H1 (cell line): ENCODE measurements at regions not wholly inside any gene's neighbourhood (a gene's known extent, or its start where the extent isn't known, plus 50 kb on each side); places are given as distances from the start of the nearest gene placed in this dataset.

Source experiments
- CTCF ChIA-PET: fragments of 300-600 bp; sonication (Branson Sonifier 250); formaldehyde crosslinking; loops from one replicate; lab custom pipeline; 2021; ENCODE audit not compliant: partially characterized antibody; lab: Charles Lee
- POLR2A ChIA-PET: fragments of 300-600 bp; sonication (Branson Sonifier 250); formaldehyde crosslinking; loops from one replicate; lab custom pipeline; 2021; ENCODE audit warnings: inconsistent platforms; ENCODE audit not compliant: partially characterized antibody; lab: Charles Lee
- DNase-seq, 2 experiments: peaks; one replicate each; pipeline versions ENCODE4 v3.0.0 to v3.0.0-alpha.2; 2010 to 2022; ENCODE audit warnings: low spot score in 2 of 2, low read depth in 1 of 2, mixed read lengths in 1 of 2
- FAIRE-seq: peaks from 2 replicates; lab custom pipeline; 2011; peaks lifted over from hg19 to GRCh38; lab: Jason Lieb, UNC
- H2AFZ ChIP-seq: 2 replicates; pipeline ENCODE4 v1.8.1; 2012; ENCODE audit warnings: low read length, inconsistent platforms
- H2AK5ac ChIP-seq: 2 replicates; pipeline ENCODE4 v1.6.1; 2013; ENCODE audit warnings: low read depth, low read length
- H2BK120ac ChIP-seq: replicated peaks from 2 replicates; pipeline ENCODE3; 2013; ENCODE audit warnings: low read depth, low read length, inconsistent platforms
- H2BK12ac ChIP-seq: 2 replicates; pipeline ENCODE4 v1.6.1; 2013; ENCODE audit warnings: low read depth, low read length
- H2BK15ac ChIP-seq: 2 replicates; pipeline ENCODE4 v1.6.1; 2013; ENCODE audit warnings: low read length
- H2BK20ac ChIP-seq: 2 replicates; pipeline ENCODE4 v1.6.1; 2013; ENCODE audit warnings: low read length
- H2BK5ac ChIP-seq: 2 replicates; pipeline ENCODE4 v1.6.1; 2013; ENCODE audit warnings: low read depth, low read length
- H3K14ac ChIP-seq: 2 replicates; pipeline ENCODE4 v1.6.1; 2013; ENCODE audit warnings: inconsistent platforms; ENCODE audit not compliant: insufficient read length
- H3K18ac ChIP-seq: 2 replicates; pipeline ENCODE4 v1.6.1; 2013; ENCODE audit warnings: low read length; ENCODE audit errors: extremely low read depth
- H3K23ac ChIP-seq: 2 replicates; pipeline ENCODE4 v1.6.1; 2013; ENCODE audit warnings: inconsistent platforms; ENCODE audit not compliant: insufficient read length
- H3K23me2 ChIP-seq: 2 replicates; pipeline ENCODE4 v1.6.1; 2013; ENCODE audit warnings: low read depth, low read length
- H3K27ac ChIP-seq: 2 replicates; pipeline ENCODE4 v1.6.1; 2011; ENCODE audit warnings: low read depth, low read length, inconsistent platforms
- H3K27me3 ChIP-seq, 4 experiments: replicated peaks in 1 of 4; 1 replicate in 1 of 4; 2 replicates in 3 of 4; pipeline versions ENCODE4 v1.6.1 to v1.8.1; 2011 to 2013; ENCODE audit warnings: low read length in 3 of 4, mild to moderate bottlenecking in 3 of 4, inconsistent platforms in 2 of 4, mixed read lengths in 2 of 4, moderate library complexity in 1 of 4; ENCODE audit not compliant: control insufficient read depth in 3 of 4, insufficient read depth in 3 of 4; ENCODE audit errors: extremely low read depth in 1 of 4
- H3K36me3 ChIP-seq, 4 experiments: 2 replicates each; pipeline versions ENCODE4 v1.6.1 to v1.8.1; 2011 to 2013; ENCODE audit warnings: mild to moderate bottlenecking in 4 of 4, low read length in 3 of 4, moderate library complexity in 2 of 4, control low read depth in 1 of 4, inconsistent platforms in 1 of 4; ENCODE audit not compliant: insufficient read depth in 4 of 4, control insufficient read depth in 2 of 4
- H3K4ac ChIP-seq: replicated peaks from 2 replicates; pipeline ENCODE3; 2013; ENCODE audit warnings: low read length, low read depth, mixed read lengths, inconsistent platforms; ENCODE audit not compliant: insufficient read length
- H3K4me1 ChIP-seq, 4 experiments: replicated peaks in 1 of 4; 1 replicate in 1 of 4; 2 replicates in 3 of 4; pipeline versions ENCODE4 v1.6.1 to v1.8.1; 2011 to 2013; ENCODE audit warnings: low read length in 3 of 4, inconsistent platforms in 2 of 4, mixed read lengths in 1 of 4; ENCODE audit not compliant: insufficient read depth in 4 of 4, control insufficient read depth in 3 of 4
- H3K4me2 ChIP-seq, 2 experiments: 2 replicates each; pipeline versions ENCODE4 v1.6.1 to v1.8.1; 2011 to 2013; ENCODE audit warnings: low read depth in 2 of 2, low read length in 2 of 2, control low read depth in 1 of 2, inconsistent platforms in 1 of 2, mild to moderate bottlenecking in 1 of 2; ENCODE audit not compliant: insufficient read depth in 1 of 2
- H3K4me3 ChIP-seq, 4 experiments: fragments of 200-600, 300-600 bp in 1 of 4; sonication (generic), shearing (Covaris generic), sonication (Bioruptor Twin) in 1 of 4; 2 replicates each; pipeline versions ENCODE4 v1.5.1 to v1.8.1; 2011 to 2016; ENCODE audit warnings: low read length in 4 of 4, low read depth in 3 of 4, control low read depth in 2 of 4, inconsistent platforms in 2 of 4, mild to moderate bottlenecking in 2 of 4, mixed read lengths in 1 of 4, moderate library complexity in 1 of 4; ENCODE audit not compliant: insufficient read depth in 2 of 4; ENCODE audit errors: extremely low read depth in 1 of 4
- H3K56ac ChIP-seq: replicated peaks from 2 replicates; pipeline ENCODE3; 2013; ENCODE audit warnings: low read depth, mild to moderate bottlenecking, mixed read lengths, low read length, inconsistent platforms; ENCODE audit not compliant: insufficient read length
- H3K79me1 ChIP-seq: 2 replicates; pipeline ENCODE4 v1.6.1; 2013; ENCODE audit warnings: low read depth, low read length, control low read depth
- H3K79me2 ChIP-seq, 2 experiments: 2 replicates each; pipeline versions ENCODE4 v1.6.1 to v1.8.1; 2012 to 2013; ENCODE audit warnings: low read length in 2 of 2, mild to moderate bottlenecking in 2 of 2, inconsistent platforms in 1 of 2; ENCODE audit not compliant: insufficient read depth in 2 of 2, control insufficient read depth in 1 of 2
- H3K9ac ChIP-seq, 4 experiments: replicated peaks in 1 of 4; 1 replicate in 1 of 4; 2 replicates in 3 of 4; pipeline versions ENCODE4 v1.6.1 to v1.8.1; 2011 to 2013; ENCODE audit warnings: low read depth in 3 of 4, low read length in 3 of 4, control low read depth in 2 of 4, mild to moderate bottlenecking in 2 of 4, moderate library complexity in 2 of 4, inconsistent platforms in 1 of 4; ENCODE audit errors: extremely low read depth in 1 of 4
- H3K9me3 ChIP-seq, 2 experiments: 2 replicates each; pipeline versions ENCODE4 v1.6.1 to v1.8.1; 2012 to 2013; ENCODE audit warnings: mild to moderate bottlenecking in 2 of 2, moderate library complexity in 2 of 2, control low read depth in 1 of 2, inconsistent platforms in 1 of 2, low read depth in 1 of 2, low read length in 1 of 2, mixed read lengths in 1 of 2; ENCODE audit not compliant: insufficient read depth in 2 of 2
- H4K20me1 ChIP-seq, 2 experiments: replicated peaks in 1 of 2; 2 replicates each; pipeline versions ENCODE3 to v1.8.1; 2011 to 2013; ENCODE audit warnings: inconsistent platforms in 2 of 2, low read length in 2 of 2, mild to moderate bottlenecking in 1 of 2; ENCODE audit not compliant: insufficient read depth in 2 of 2, control insufficient read depth in 1 of 2
- H4K5ac ChIP-seq: 2 replicates; pipeline ENCODE4 v1.6.1; 2013; ENCODE audit warnings: low read length, low read depth, mixed read lengths, inconsistent platforms; ENCODE audit not compliant: insufficient read length
- H4K8ac ChIP-seq: 2 replicates; pipeline ENCODE4 v1.8.0; 2013; ENCODE audit warnings: mild to moderate bottlenecking, moderate library complexity, low read length, inconsistent platforms; ENCODE audit not compliant: insufficient read depth; ENCODE audit errors: extremely low read depth
- H4K91ac ChIP-seq: replicated peaks from 2 replicates; pipeline ENCODE3; 2013; ENCODE audit warnings: low read length, mixed read lengths, inconsistent platforms; ENCODE audit not compliant: insufficient read length
- ATF2 ChIP-seq: IDR thresholded peaks from 2 replicates; pipeline ENCODE4 v1.6.1; 2012; ENCODE audit warnings: low read length, inconsistent platforms
- CREB1 ChIP-seq: IDR thresholded peaks from 2 replicates; pipeline ENCODE4 v1.6.1; 2012; ENCODE audit warnings: inconsistent platforms
- JUN ChIP-seq: IDR thresholded peaks from 2 replicates; pipeline ENCODE4 v1.6.1; 2011; ENCODE audit warnings: low read depth, mild to moderate bottlenecking, improper control_type of control experiment, low read length
- MAFK ChIP-seq: IDR thresholded peaks from 2 replicates; pipeline ENCODE4 v1.6.1; 2012; ENCODE audit warnings: low read depth, mild to moderate bottlenecking, improper control_type of control experiment, low read length
- POU5F1 ChIP-seq: IDR thresholded peaks from 2 replicates; pipeline ENCODE4 v1.6.1; 2011; ENCODE audit warnings: low read depth, mild to moderate bottlenecking, low read length, moderate library complexity
- SIN3A ChIP-seq, 2 experiments: IDR thresholded peaks in 1 of 2; conservative IDR thresholded peaks in 1 of 2; 2 replicates each; pipeline ENCODE4 v1.6.1; 2011 to 2012; ENCODE audit warnings: low read length in 2 of 2, improper control_type of control experiment in 1 of 2, low read depth in 1 of 2, mild to moderate bottlenecking in 1 of 2
- TBP ChIP-seq: IDR thresholded peaks from 2 replicates; pipeline ENCODE4 v1.6.1; 2011; ENCODE audit warnings: low read depth, low read length, improper control_type of control experiment
- WGBS, 2 experiments: shearing (Covaris generic) in 1 of 2; methylation state at CpG; one replicate each; pipeline versions ENCODE4 v1.1.6 to v1.1.7; 2013 to 2015; ENCODE audit warnings: low lambda C conversion rate in 2 of 2, mixed read lengths in 2 of 2, inconsistent platforms in 1 of 2, low coverage in 1 of 2, missing lambda C conversion rate in 1 of 2; ENCODE audit not compliant: insufficient replicate concordance in 2 of 2, insufficient coverage in 1 of 2, insufficient read length in 1 of 2; ENCODE audit errors: extremely low coverage in 1 of 2, missing lambda C conversion rate in 1 of 2; 5-methylcytosine and 5-hydroxymethylcytosine counted together

- no peak overlapping the region for H4K5ac ChIP-seq
- TF ChIP-seq TBP = no peak
- no peak for TF ChIP-seq SIN3A (conservative IDR thresholded peaks at IDR 0.05 in 1 of 2, IDR thresholded peaks at IDR 0.05 in 1 of 2; ENCODE audit: low read depth in 1 of 2, low read length in 2 of 2)
- TF ChIP-seq JUN = no peak
- TF ChIP-seq ATF2 = no peak
- no peak for TF ChIP-seq CREB1
- no peak for TF ChIP-seq MAFK
- no peak for TF ChIP-seq POU5F1
- TF ChIP-seq, all 59 proteins: peak for 0
- no peak overlapping the region for H4K8ac ChIP-seq
- no peaks in the 10 kb centered on the region for H4K20me1 ChIP-seq
- H3K4me3 ChIP-seq = no peak overlapping the region
- no peaks in the 10 kb centered on the region for H3K79me1 ChIP-seq
- no peaks in the 10 kb centered on the region for H3K27me3 ChIP-seq
- no peak overlapping the region for H3K56ac ChIP-seq
- no peak overlapping the region for H2AFZ ChIP-seq
- H2BK12ac ChIP-seq = no peak overlapping the region
- no peak overlapping the region for H3K4me2 ChIP-seq
- WGBS, 2 experiments = 74% methylated on average over 8 of the region's 8 CpGs; no CpG with 5 or more reads in 1 of the 2 experiments
- H3K4ac ChIP-seq = no peak overlapping the region
- no peak overlapping the region for H3K9ac ChIP-seq
- no peak overlapping the region for H2BK5ac ChIP-seq
- ChIA-PET CTCF (no interaction called here), POLR2A (no interaction called here)
- FAIRE-seq (no peak), DNase-seq (no peak)
- H3K4me1 ChIP-seq = peaks cover 0 to 3% (median 0%) of the 10 kb centered on the region in 4 experiments; a peak in 2 of 7 replicates
- no peak overlapping the region for H3K14ac ChIP-seq
- no peak overlapping the region for H4K91ac ChIP-seq
- H2BK15ac ChIP-seq = no peak overlapping the region
- no peaks in the 10 kb centered on the region for H3K36me3 ChIP-seq
- no peak overlapping the region for H3K23ac ChIP-seq
- H2AK5ac ChIP-seq = no peak overlapping the region
- no peaks in the 10 kb centered on the region for H3K23me2 ChIP-seq
- no peak overlapping the region for H2BK20ac ChIP-seq
- H3K18ac ChIP-seq = no peak overlapping the region
- no peak overlapping the region for H2BK120ac ChIP-seq
- no peak overlapping the region for H3K27ac ChIP-seq
- H3K9me3 ChIP-seq = no peaks in the 10 kb centered on the region
- no peaks in the 10 kb centered on the region for H3K79me2 ChIP-seq
Observed at GRCh38 chr9:107969727-107970126, 480.2 kb upstream of the KLF4 start.
